SK-N-SH treated with all-trans-retinoic acid at 6 μM for 48 hours (cell line): ENCODE measurements at regions not wholly inside any gene's neighbourhood (a gene's known extent, or its start where the extent isn't known, plus 50 kb on each side); places are given as distances from the start of the nearest gene placed in this dataset.

Experiments used
- ATAC-seq: fragments of 200-7000 bp; cut with Tn5 transposase; 3 replicates; pipeline ENCODE4 v1.9.1; 2020; ENCODE audit warnings: mild to moderate bottlenecking, moderate library complexity
- ARNTL ChIP-seq: fragments of 450-650 bp; formaldehyde crosslinking; IDR thresholded peaks from 2 replicates; pipeline ENCODE4 v1.5.0; 2020; ENCODE audit warnings: low read depth, mild to moderate bottlenecking, moderate library complexity, borderline replicate concordance
- BACH2 ChIP-seq: fragments of 250-450 bp; sonication (Bioruptor Pico); IDR thresholded peaks from 2 replicates; pipeline ENCODE4 v1.9.0; 2021; ENCODE audit warnings: mild to moderate bottlenecking, borderline replicate concordance
- ESRRG ChIP-seq: fragments of 250-450 bp; sonication (Bioruptor Pico); IDR thresholded peaks from 2 replicates; pipeline ENCODE4 v1.6.1; 2021; ENCODE audit warnings: mild to moderate bottlenecking
- GLIS3 ChIP-seq: fragments of 250-450 bp; sonication (Bioruptor Pico); IDR thresholded peaks from 2 replicates; pipeline ENCODE4 v1.5.0; 2020; ENCODE audit warnings: mild to moderate bottlenecking, moderate library complexity
- ISL1 ChIP-seq: fragments of 250-450 bp; sonication (Bioruptor Pico); IDR thresholded peaks from 2 replicates; pipeline ENCODE4 v2.1.2; 2022; ENCODE audit warnings: mild to moderate bottlenecking, moderate library complexity
- OSR1 ChIP-seq: fragments of 250-450 bp; sonication (Bioruptor Pico); IDR thresholded peaks from 2 replicates; pipeline ENCODE4 v1.8.0; 2022; ENCODE audit warnings: moderate library complexity, mild to moderate bottlenecking, inconsistent platforms
- PATZ1 ChIP-seq: fragments of 250-450 bp; sonication (Bioruptor Pico); IDR thresholded peaks from 2 replicates; pipeline ENCODE4 v1.8.0; 2020; ENCODE audit warnings: mild to moderate bottlenecking, moderate library complexity, borderline replicate concordance
- PPARA ChIP-seq: fragments of 250-450 bp; sonication (Bioruptor Pico); IDR thresholded peaks from 2 replicates; pipeline ENCODE4 v1.5.0; 2020; ENCODE audit warnings: mild to moderate bottlenecking, borderline replicate concordance
- RARB ChIP-seq: fragments of 250-450 bp; sonication (Bioruptor Pico); IDR thresholded peaks from 2 replicates; pipeline ENCODE4 v1.8.0; 2021; ENCODE audit warnings: mild to moderate bottlenecking, moderate library complexity
- SNAI2 ChIP-seq: fragments of 250-450 bp; sonication (Bioruptor Pico); IDR thresholded peaks from 2 replicates; pipeline ENCODE4 v1.5.0; 2020; ENCODE audit warnings: mild to moderate bottlenecking, moderate library complexity
- TOX ChIP-seq: fragments of 250-450 bp; sonication (Bioruptor Pico); IDR thresholded peaks from 2 replicates; pipeline ENCODE4 v1.8.0; 2021; ENCODE audit warnings: mild to moderate bottlenecking, moderate library complexity, borderline replicate concordance
- TSHZ2 ChIP-seq: fragments of 250-450 bp; sonication (Bioruptor Pico); IDR thresholded peaks from 2 replicates; pipeline ENCODE4 v1.5.0; 2020; ENCODE audit warnings: mild to moderate bottlenecking, moderate library complexity
- ZFP3 ChIP-seq: fragments of 250-450 bp; sonication (Bioruptor Pico); IDR thresholded peaks from 2 replicates; pipeline ENCODE4 v1.5.0; 2020; ENCODE audit warnings: mild to moderate bottlenecking, moderate library complexity
- ZFP30 ChIP-seq: fragments of 450-650 bp; formaldehyde crosslinking; IDR thresholded peaks from 2 replicates; pipeline ENCODE4 v1.5.0; 2022; ENCODE audit warnings: mild to moderate bottlenecking, moderate library complexity
- ZNF565 ChIP-seq: fragments of 450-650 bp; formaldehyde crosslinking; conservative IDR thresholded peaks from 2 replicates; pipeline ENCODE4 v1.5.0; 2020; ENCODE audit warnings: low read depth, mild to moderate bottlenecking, moderate library complexity
- ZNF70 ChIP-seq: fragments of 450-650 bp; formaldehyde crosslinking; IDR thresholded peaks from 2 replicates; pipeline ENCODE4 v1.5.0; 2020; ENCODE audit warnings: mild to moderate bottlenecking, moderate library complexity
- ZNF8 ChIP-seq: fragments of 450-650 bp; formaldehyde crosslinking; IDR thresholded peaks from 2 replicates; pipeline ENCODE4 v1.5.0; 2020; ENCODE audit warnings: mild to moderate bottlenecking, moderate library complexity
- TF ChIP-seq, protein P1 (sequence below): fragments of 250-450 bp; sonication (Bioruptor Pico); IDR thresholded peaks from 2 replicates; pipeline ENCODE4 v1.5.1; 2021; ENCODE audit warnings: mild to moderate bottlenecking, moderate library complexity
- TF ChIP-seq, protein P2 (sequence below): fragments of 250-450 bp; sonication (Bioruptor Pico); IDR thresholded peaks from 2 replicates; pipeline ENCODE4 v1.5.1; 2020; ENCODE audit warnings: low read depth, mild to moderate bottlenecking, moderate library complexity

DNA sequence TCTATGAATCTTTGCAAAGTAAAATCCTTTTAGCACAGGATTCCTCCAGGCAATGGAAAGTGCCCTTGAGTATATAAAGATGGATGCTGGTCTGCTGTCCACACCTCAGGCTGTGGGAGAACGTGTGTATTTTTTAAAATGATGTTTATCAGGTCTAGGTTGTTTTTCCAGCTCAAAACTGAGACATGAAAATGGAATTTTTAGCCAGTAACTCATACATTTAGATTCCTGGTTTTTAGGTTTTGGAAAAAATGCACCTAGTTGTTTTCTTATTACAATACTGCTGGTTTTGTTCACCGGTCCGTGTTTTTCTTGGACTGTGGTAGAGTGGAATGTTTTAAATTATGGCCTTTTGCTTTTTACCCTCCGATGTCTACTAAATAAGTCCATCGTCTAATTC lies 554.7 kb downstream of the SOX6 start:
- no peak for ATAC-seq
- TF ChIP-seq ISL1 (CRISPR knock-in tag) = no peak
- no peak for TF ChIP-seq ESRRG
- TF ChIP-seq OSR1 (CRISPR knock-in tag) = no peak
- TF ChIP-seq GLIS3 (CRISPR knock-in tag) = no peak
- no peak for TF ChIP-seq RARB (CRISPR knock-in tag)
- no peak for TF ChIP-seq ZFP30 (CRISPR knock-in tag)
- no peak for TF ChIP-seq PATZ1 (CRISPR knock-in tag)

DNA sequence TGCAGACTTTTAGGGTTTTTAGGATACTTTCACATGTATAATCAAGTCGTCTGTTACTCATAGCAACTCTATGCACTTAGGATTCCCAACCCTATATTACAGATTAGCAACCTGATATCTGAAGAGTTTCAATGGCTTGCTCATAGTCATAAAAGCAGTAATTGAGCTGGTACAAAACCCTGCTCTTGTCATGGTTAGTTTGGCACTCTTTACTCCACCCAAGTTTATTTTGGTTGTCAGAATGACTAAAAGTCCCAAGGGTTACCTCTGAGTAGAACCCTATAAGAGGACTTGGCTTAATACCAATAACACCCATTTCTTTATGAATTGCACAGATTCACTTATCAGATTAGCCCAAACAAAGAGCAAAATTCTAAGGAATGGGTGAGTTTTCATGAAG lies 550.6 kb downstream of the SOX6 start:
- TF ChIP-seq SNAI2 (no peak), OSR1 (CRISPR knock-in tag) (no peak), PPARA (no peak), ZFP3 (CRISPR knock-in tag) (no peak), ZFP30 (CRISPR knock-in tag) (no peak), TSHZ2 (CRISPR knock-in tag) (no peak), BACH2 (CRISPR knock-in tag) (no peak), TOX (no peak), GLIS3 (CRISPR knock-in tag) (no peak), ARNTL (CRISPR knock-in tag) (no peak), ZNF70 (no peak), ZNF565 (CRISPR knock-in tag) (no peak), PATZ1 (CRISPR knock-in tag) (no peak), ZNF8 (CRISPR knock-in tag) (no peak)
- TF ChIP-seq, protein P1, sequence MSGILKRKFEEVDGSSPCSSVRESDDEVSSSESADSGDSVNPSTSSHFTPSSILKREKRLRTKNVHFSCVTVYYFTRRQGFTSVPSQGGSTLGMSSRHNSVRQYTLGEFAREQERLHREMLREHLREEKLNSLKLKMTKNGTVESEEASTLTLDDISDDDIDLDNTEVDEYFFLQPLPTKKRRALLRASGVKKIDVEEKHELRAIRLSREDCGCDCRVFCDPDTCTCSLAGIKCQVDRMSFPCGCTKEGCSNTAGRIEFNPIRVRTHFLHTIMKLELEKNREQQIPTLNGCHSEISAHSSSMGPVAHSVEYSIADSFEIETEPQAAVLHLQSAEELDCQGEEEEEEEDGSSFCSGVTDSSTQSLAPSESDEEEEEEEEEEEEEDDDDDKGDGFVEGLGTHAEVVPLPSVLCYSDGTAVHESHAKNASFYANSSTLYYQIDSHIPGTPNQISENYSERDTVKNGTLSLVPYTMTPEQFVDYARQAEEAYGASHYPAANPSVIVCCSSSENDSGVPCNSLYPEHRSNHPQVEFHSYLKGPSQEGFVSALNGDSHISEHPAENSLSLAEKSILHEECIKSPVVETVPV = no peak
- TF ChIP-seq, protein P2, sequence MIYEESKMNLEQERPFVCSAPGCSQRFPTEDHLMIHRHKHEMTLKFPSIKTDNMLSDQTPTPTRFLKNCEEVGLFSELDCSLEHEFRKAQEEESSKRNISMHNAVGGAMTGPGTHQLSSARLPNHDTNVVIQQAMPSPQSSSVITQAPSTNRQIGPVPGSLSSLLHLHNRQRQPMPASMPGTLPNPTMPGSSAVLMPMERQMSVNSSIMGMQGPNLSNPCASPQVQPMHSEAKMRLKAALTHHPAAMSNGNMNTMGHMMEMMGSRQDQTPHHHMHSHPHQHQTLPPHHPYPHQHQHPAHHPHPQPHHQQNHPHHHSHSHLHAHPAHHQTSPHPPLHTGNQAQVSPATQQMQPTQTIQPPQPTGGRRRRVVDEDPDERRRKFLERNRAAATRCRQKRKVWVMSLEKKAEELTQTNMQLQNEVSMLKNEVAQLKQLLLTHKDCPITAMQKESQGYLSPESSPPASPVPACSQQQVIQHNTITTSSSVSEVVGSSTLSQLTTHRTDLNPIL (CRISPR knock-in tag) = no peak
- no peak for ATAC-seq

GRCh38 chr11:15806217-15806616 lies 550.1 kb downstream of the SOX6 start:
- ATAC-seq = no peak

More at GRCh38 chr11:15806217-15806616, 550.1 kb downstream of the SOX6 start:
- TF ChIP-seq, protein P2 (CRISPR knock-in tag) = no peak
